SK-MEL-5 (cell line): ENCODE measurements at regions not wholly inside any gene's neighbourhood (a gene's known extent, or its start where the extent isn't known, plus 50 kb on each side); places are given as distances from the start of the nearest gene placed in this dataset.

ENCODE experiments used
- DNase-seq: peaks from one replicate; pipeline ENCODE4 v3.0.0-alpha.2; 2016; ENCODE audit warnings: low read depth, low spot score
- in situ Hi-C: cut with HindIII; loops from 2 replicates; pipeline ENCODE4 v1.10.0; 2016; ENCODE audit warnings: low sequenced_read_pairs, high pct_unique_total_duplicates, low pct_unique_long_range_greater_than_20kb

DNA sequence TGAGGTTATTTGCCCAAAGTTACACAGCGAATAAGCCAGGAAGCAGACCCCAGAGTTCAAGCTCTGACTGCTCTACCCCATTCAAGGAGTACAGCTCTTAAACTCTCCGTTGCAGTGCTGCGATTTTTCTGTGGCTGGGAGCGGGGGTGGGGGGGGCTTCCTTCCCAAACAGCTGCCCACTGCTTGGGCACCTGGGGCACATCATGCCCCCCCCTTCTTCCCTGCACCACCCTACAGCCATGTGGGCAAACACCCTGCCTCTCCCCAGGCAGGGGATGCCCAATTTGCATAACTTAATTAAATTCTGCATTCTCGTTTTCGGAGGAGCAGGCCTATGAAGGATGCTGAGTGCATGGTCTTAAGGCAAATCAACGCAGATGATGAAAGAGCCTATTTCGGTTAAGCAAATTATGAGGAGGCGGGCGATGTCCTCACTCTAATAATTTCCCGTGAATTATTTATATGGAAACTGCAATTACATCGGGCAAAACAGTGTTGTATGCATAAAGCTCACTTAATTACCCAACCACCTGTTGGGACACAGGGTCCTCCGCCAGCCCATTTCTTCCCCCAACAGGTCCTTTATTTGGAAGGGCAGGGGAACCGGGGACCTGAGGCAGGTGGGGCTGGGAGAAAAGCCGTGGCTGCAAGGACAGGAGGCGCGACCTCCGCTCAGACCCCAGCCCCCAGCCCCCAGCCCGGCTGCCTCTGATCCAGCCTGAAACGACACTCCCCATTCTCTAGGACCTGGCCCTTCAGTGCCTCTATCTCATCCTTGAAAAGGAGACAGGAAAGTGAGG lies 610.5 kb downstream of the BUD13 start:
- in situ Hi-C loops = no loop called here
- DNase-seq = no peak

GRCh38 chr11:116148645-116149044 lies 624.1 kb downstream of the BUD13 start:
- DNase-seq = no peak
- in situ Hi-C loops = no loop called here

DNA sequence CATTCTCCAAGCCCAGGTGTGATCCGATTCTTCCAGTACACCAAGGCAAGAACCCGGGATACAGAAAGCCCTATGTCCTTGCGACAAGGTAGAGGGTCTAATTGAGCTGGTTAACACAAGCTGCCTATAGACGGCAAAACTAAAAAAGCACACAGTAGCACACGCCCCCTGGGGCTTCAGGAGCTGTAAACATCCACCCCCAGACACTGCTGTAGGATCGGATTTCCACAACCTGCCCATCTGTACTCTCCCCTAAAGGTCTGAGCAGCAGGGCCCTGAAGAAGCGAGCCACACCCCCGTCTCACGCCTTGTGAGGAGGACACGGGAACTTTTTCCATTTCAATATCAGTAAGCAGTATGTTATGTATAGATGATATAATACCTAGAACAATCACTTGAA lies 624.7 kb downstream of the BUD13 start:
- in situ Hi-C loops = no loop called here
- no peak for DNase-seq

- in situ Hi-C loops = no loop called here
- DNase-seq = peak; percentile 1
These were observed 627.5 kb downstream of the BUD13 start for GRCh38 chr11:116145187-116145865.

GRCh38 chr11:116144387-116144958 lies 628.3 kb downstream of the BUD13 start:
- in situ Hi-C loops = no loop called here

DNA sequence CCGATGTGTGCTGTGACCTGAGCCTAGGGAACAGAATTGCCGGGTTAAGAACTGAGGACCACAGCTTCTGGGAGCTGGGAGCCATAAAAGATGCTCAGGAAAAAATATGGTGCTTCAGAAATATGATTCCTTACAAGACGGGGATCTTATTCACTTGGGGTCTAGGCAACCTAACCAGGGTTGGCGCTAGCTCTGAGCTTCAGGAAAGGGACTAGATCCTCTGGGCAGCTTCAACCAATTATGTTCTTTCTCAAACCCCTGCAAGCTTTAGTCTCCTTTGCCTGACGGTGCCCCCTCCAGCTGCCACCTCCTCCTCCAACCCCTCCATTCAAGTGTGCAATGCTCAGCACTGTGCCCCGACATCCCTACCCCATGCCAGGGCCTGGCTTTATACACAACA lies 634.1 kb upstream of the CADM1 start:
- DNase-seq = no peak
- in situ Hi-C loops = no loop called here

More at GRCh38 chr11:116144387-116144958, 628.3 kb downstream of the BUD13 start:
- peak; percentile 12 for DNase-seq

- in situ Hi-C loops = no loop called here
- DNase-seq = no peak
These were observed 633.5 kb upstream of the CADM1 start for GRCh38 chr11:116137753-116138152.

DNA sequence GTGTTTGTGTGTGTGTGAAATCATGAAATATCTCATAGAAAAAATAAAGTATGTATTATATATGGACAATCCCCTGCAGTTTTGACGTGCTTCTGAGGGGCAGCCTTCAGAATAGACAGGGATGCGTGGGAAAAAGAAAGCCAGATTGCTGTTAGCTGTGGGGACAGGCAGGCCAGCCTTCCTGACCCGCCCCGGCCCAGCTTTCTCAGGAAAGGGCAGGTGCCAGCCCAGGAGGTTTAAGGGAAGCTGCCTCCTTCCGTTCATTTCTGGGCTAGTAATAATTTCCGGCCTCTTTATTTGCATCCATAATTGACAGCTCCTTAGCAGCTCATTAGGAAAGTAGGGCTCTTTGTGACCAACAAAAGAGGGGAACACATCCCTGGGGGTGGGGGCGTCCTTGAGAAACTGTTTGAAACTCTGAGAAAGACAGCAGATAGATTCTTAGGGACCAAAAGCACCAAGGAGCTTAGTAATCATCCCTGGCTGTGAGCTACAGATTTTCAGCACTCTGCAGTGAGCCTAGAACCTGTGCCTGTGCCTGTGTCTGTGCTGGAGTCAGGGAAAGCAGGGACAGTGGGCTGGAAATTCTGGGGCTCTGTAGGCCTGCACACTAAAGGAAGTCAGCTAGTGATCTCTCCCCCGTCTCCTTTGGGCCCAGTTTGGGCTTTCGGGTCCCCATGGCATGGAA lies 632.9 kb upstream of the CADM1 start:
- no peak for DNase-seq
- in situ Hi-C loops = no loop called here

GRCh38 chr11:116135891-116136290 lies 631.7 kb upstream of the CADM1 start:
- in situ Hi-C loops = no loop called here
- no peak for DNase-seq

GRCh38 chr11:116134450-116134849 lies 630.2 kb upstream of the CADM1 start:
- in situ Hi-C loops = no loop called here

GRCh38 chr11:116132273-116132978 lies 628.2 kb upstream of the CADM1 start:
- in situ Hi-C loops = no loop called here
- DNase-seq = no peak

More at GRCh38 chr11:116134450-116134849, 630.2 kb upstream of the CADM1 start:
- DNase-seq = no peak

DNA sequence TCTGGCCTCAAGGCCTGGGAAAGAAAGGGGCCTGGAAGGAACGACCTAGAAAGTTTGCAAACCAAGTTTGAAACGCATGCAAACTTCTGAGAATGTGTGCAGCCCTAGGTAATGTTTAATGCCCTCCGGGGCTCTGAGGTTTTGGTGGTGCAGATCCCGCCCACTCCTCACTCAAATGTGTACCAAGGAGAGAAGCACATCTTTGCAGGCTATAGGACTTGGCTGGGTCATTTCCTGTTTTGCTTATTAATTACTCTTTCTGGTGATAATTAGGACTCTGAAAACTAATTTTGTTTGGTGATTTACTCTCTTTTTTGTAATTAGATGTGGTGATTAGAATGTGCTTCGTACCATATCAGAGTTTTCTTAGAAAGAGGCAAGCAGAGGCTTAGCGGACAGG lies 625.9 kb upstream of the CADM1 start:
- no peak for DNase-seq
- in situ Hi-C loops = no loop called here

DNA sequence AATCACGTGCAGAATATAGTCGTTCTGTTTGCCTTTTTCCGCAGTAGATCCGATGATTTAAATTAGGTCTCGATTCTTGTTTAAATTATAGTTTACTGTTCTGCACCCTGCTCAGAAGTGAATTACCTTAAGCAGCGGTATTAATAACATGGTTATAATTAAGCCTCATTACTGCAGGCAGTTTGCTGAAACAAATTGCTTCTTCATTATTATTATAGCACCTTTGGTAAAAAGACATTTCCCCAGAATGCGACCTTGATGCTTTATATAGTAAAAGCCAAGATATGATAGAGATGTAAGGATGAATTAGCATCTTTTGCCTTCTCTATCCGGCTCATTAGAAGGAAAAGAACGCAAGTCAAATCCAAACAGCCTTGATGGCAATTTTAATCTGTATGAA lies 625.2 kb upstream of the CADM1 start:
- no peak for DNase-seq
- in situ Hi-C loops = no loop called here

DNA sequence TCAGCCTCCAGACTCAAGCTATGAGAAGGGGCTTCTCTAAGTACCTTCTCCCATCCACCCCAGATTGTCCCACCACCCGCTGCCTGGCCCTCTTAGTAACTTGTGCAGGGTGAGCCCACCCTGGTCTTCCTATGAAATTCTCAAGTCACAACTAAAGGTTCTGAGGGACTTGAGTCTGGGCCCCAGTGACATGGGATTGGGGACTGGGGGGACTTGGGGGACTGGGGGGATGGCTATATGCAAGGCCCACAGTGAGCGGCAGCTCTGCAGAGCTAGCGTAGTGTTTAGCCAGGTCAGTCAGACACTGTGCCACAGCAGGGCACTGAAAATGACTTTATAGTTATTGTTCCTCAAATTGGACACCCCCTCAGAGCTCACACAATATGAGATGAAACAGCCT lies 622.3 kb upstream of the CADM1 start:
- DNase-seq = no peak
- in situ Hi-C loops = no loop called here

- no peak for DNase-seq
- in situ Hi-C loops = no loop called here
These were observed 620.9 kb upstream of the CADM1 start for GRCh38 chr11:116124922-116125714.

GRCh38 chr11:116123739-116124138 lies 619.5 kb upstream of the CADM1 start:
- no peak for DNase-seq
- in situ Hi-C loops = no loop called here
